ENCODE measurements at regions not wholly inside any gene's neighbourhood (a gene's known extent, or its start where the extent isn't known, plus 50 kb on each side); places are given as distances from the start of the nearest gene placed in this dataset.

DNA sequence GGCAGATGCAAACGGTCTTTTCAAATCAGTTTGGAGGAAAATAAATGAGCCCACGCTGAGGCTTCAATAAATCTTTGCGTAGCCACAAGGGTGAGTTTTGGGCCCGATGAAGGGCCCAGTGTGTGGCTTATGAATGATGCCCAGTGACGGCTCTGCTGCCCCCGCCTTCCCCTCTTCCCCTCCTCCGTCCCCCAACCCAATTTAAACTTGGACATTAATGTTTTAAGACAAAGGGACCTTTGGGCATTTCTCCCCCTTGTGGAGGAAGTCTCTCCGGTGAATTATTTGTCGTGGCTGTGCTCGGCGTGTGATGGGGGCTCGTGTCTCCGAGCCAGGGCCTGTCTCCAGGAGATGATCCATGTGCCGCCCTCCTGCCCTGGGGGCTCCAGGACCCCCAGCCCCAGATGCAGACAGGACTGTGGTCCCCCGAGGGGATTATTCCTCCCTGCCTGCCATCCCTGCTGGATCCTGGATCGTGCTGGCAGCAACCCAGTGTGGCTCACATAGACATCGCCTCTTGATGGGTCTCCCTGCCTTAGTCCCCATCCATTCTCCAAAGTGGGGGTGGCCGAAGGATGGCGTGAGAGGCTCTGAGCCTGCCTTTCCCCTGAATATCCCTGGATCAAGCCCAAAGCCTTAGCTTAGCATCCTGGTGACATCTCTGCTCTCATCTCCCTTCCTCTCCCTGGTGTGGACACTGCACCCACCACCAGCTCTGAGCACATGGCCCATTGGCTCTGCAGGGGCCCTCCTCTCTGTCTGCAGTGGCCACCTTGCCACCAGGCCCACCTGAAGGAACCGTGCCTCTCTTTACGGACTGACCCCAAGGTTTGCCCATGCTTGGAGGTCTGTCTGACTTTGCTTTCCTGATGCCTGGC lies 56.4 kb downstream of the SMIM38 start:
- TF ChIP-seq, protein P1, sequence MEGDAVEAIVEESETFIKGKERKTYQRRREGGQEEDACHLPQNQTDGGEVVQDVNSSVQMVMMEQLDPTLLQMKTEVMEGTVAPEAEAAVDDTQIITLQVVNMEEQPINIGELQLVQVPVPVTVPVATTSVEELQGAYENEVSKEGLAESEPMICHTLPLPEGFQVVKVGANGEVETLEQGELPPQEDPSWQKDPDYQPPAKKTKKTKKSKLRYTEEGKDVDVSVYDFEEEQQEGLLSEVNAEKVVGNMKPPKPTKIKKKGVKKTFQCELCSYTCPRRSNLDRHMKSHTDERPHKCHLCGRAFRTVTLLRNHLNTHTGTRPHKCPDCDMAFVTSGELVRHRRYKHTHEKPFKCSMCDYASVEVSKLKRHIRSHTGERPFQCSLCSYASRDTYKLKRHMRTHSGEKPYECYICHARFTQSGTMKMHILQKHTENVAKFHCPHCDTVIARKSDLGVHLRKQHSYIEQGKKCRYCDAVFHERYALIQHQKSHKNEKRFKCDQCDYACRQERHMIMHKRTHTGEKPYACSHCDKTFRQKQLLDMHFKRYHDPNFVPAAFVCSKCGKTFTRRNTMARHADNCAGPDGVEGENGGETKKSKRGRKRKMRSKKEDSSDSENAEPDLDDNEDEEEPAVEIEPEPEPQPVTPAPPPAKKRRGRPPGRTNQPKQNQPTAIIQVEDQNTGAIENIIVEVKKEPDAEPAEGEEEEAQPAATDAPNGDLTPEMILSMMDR (IDR thresholded peaks at IDR 0.05), result peak in 1 of 6 experiments; percentile 9
- no peak for TF ChIP-seq POLR2A (IDR thresholded peaks at IDR 0.05)

All from thyroid gland (tissue), 4 donors.